Gastroesophageal sphincter (tissue), 2 donors: ENCODE measurements at regions not wholly inside any gene's neighbourhood (a gene's known extent, or its start where the extent isn't known, plus 50 kb on each side); places are given as distances from the start of the nearest gene placed in this dataset.
"Not testable (repeated sequence)": the region's sequence is repeated elsewhere in the genome, so short reads cannot be mapped to it uniquely, and the experiment has no call there.

Experiments used
- EP300 ChIP-seq: sonication (generic); formaldehyde crosslinking; IDR thresholded peaks from one replicate; pipeline ENCODE4 v1.6.1; 2017; ENCODE audit warnings: antibody characterized with exemption, mild to moderate bottlenecking
- POLR2AphosphoS5 ChIP-seq: sonication (generic); formaldehyde crosslinking; IDR thresholded peaks from one replicate; pipeline ENCODE4 v1.6.1; 2017; ENCODE audit warnings: antibody characterized with exemption

DNA sequence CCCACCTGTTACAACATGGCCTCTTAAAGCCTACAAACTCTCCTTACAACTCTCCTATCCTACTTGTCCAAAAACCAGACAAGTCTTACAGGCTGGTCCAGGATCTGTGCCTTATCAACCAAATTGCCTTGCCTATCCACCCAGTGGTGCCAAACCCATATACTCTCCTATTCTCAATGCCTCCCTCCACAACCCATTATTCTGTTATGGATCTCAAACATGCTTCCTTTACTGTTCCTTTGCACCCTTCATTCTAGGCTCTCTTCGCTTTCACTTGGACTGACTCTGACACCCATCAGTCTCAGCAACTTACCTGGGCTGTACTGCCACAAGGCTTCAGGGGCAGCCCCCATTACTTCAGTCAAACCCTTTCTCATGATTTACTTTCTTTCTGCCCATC is 1112.1 kb upstream of the TMEM132C start:
- not testable (repeated sequence) for TF ChIP-seq EP300, POLR2AphosphoS5
